NCI-H524 (cell line): ENCODE measurements at regions not wholly inside any gene's neighbourhood (a gene's known extent, or its start where the extent isn't known, plus 50 kb on each side); places are given as distances from the start of the nearest gene placed in this dataset.
"Not testable (repeated sequence)": the region's sequence is repeated elsewhere in the genome, so short reads cannot be mapped to it uniquely, and the experiment has no call there.

Experiments used
- DNase-seq, 2 experiments: peaks; one replicate each; lab custom pipeline; 2025; lab: John Stamatoyannopoulos, UW

GRCh38 chr21:17139159-17139558 is 373.7 kb upstream of the CXADR start:
- not testable (repeated sequence) for DNase-seq

- no peak for DNase-seq
Observed at GRCh38 chr21:17139696-17140095, 373.1 kb upstream of the CXADR start.

- DNase-seq = peak in 1 of 2 experiments; percentile 6
Observed at GRCh38 chr21:17146426-17146825, 366.4 kb upstream of the CXADR start.

GRCh38 chr21:17159697-17160096 is 353.1 kb upstream of the CXADR start:
- no peak for DNase-seq

GRCh38 chr21:17185674-17186073 is 327.2 kb upstream of the CXADR start:
- DNase-seq = no peak

- DNase-seq = no peak
Observed at GRCh38 chr21:17189963-17190362, 322.9 kb upstream of the CXADR start.

GRCh38 chr21:17191346-17191993 is 321.4 kb upstream of the CXADR start:
- DNase-seq = no peak

- no peak for DNase-seq
Observed at GRCh38 chr21:17195351-17195750, 317.5 kb upstream of the CXADR start.

- no peak for DNase-seq
Observed at GRCh38 chr21:17195976-17196375, 316.9 kb upstream of the CXADR start.

- DNase-seq = no peak
Observed at GRCh38 chr21:17196623-17197022, 316.2 kb upstream of the CXADR start.

- no peak for DNase-seq
Observed at GRCh38 chr21:17197996-17198395, 314.8 kb upstream of the CXADR start.

- DNase-seq = no peak
Observed at GRCh38 chr21:17200250-17200649, 312.6 kb upstream of the CXADR start.

- no peak for DNase-seq
Observed at GRCh38 chr21:17201741-17202260, 311.0 kb upstream of the CXADR start.

- no peak for DNase-seq
Observed at GRCh38 chr21:17214801-17215200, 298.0 kb upstream of the CXADR start.

GRCh38 chr21:17219050-17219449 is 293.8 kb upstream of the CXADR start:
- not testable (repeated sequence) for DNase-seq

- DNase-seq = no peak
Observed at GRCh38 chr21:17231124-17231523, 281.7 kb upstream of the CXADR start.

GRCh38 chr21:17231771-17232170 is 281.1 kb upstream of the CXADR start:
- DNase-seq = peak in 1 of 2 experiments; percentile 3

- DNase-seq = no peak
Observed at GRCh38 chr21:17238468-17238867, 274.4 kb upstream of the CXADR start.

GRCh38 chr21:17250778-17251241 is 262.0 kb upstream of the CXADR start:
- DNase-seq = peak; percentile 23 to 34

- no peak for DNase-seq
Observed at GRCh38 chr21:17257784-17258183, 255.1 kb upstream of the CXADR start.

- DNase-seq = no peak
Observed at GRCh38 chr21:17264182-17264581, 248.7 kb upstream of the CXADR start.

- no peak for DNase-seq
Observed at GRCh38 chr21:17269760-17270159, 243.1 kb upstream of the CXADR start.

- DNase-seq = peak; percentile 16 to 59
Observed at GRCh38 chr21:17270229-17270628, 242.6 kb upstream of the CXADR start.

- no peak for DNase-seq
Observed at GRCh38 chr21:17279663-17280062, 233.2 kb upstream of the CXADR start.
